Activated CD4-positive, alpha-beta T cell treated with anti-CD3 and anti-CD28 coated beads, Interleukin-2, amount 50 U/mL, for 48 hours (primary cell): ENCODE measurements at regions not wholly inside any gene's neighbourhood (a gene's known extent, or its start where the extent isn't known, plus 50 kb on each side); places are given as distances from the start of the nearest gene placed in this dataset.
"Not testable (repeated sequence)": the region's sequence is repeated elsewhere in the genome, so short reads cannot be mapped to it uniquely, and the experiment has no call there.

ENCODE experiments used
- DNase-seq, 2 experiments: peaks; one replicate each; pipeline ENCODE4 v3.0.0-alpha.2; 2020

DNA sequence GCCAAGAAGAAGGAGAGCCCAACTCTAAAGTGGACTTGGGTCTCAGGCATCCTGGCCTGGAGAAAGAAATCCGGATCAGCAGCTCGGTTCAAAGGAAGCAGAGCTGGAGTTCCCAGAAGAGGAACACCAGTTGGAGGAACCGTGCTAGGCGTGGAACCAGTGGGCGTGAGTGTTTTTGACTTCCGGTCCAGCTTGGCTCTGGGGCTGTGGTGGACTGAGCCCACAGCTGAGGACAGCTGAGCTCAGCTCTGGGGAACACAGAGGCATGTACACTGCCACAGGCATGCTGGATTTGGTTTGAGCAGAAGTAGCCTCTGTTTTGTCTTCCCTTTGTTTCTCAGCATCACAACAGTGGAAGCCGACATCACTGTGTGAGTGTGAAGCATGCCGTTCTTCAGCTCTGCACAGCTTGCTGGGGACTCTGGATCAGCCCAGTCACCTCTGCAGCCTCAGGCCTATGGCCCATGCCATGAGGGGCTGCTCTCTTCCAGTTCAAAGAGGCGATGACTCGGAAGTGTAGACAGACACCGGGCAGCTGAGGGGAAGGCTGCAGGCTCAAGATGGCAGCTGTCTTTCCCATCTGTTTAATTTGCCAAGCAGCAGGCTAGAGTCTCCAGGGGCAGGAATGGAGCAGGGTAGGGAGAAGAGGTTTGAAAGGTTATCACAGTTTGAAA, 185.8 kb upstream of the UBE3A start:
- DNase-seq = no peak

DNA sequence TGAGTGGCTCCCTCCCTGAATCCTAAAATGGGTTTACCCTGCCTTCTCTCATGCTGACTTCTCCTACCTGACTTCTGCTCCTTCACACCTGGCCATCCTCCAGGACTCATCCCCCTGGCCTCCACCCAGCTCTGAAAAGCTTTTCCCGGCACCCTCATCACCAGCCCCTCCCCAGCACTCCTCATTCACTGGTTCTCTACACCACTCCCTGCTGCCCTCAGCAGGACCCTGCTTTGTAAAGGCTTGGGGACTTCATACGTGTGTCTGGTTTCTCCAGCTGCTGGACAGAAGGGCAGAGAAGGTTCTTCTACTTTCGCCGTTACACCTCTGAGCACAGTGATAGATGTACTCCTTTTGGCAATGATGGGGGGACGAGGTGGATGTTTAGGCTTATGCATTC, 184.9 kb upstream of the UBE3A start:
- DNase-seq = no peak

DNA sequence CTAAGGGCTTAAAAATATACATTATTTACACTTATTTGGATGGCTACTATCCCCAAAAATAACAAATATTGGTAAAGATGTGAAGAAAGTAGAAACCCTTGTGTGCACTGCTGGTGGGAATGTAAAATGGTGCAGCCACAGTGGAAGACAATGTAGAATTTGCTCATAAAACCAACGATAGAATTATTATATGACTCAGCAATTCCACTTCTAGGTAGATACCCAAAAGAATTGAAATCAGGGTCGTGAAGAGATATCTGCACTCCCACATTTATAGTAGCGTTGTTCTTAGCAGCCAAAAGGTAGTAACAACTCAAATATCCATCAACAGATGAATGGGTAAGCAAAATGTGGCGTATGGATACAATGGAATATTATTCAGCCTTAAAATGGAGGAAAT, 181.6 kb upstream of the UBE3A start:
- DNase-seq = no peak

DNA sequence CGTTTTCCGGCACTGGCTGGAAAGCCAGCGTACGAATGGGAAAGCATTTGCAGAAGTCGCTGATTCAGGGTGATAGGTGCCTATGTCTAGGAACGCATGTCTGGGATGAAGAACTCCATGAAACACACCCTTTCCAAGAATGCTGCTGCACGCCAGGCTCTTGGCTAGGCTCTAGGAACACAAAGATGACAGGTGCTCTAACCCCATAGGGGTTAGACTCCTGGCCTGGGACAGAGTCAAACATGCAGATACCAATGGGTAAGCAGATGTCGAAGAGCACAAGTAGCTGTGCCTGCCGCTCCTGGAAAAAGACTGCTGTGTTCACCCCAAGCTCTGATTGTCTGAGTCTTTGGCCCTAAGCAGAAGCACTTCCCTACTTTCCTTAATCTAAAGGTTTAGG, 180.9 kb upstream of the UBE3A start:
- no peak for DNase-seq

DNA sequence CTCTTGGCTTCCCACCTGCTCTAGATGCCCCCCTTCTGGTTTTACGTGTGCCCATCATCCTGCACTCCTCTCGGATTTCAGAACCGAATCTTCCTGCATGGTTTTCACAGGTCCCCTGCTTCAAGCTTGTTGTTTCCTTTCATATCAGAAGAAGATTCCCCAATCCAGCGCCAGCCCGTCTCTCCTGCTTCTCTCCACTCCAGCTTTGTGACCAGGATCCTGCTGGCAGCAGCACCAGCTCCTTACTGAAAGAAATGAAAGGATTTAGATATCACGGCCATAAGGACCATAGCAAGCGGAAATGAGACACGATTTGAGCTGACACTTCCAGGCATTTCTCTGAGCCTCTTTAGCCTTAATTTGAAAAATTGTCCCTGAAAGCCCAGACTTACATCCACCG, 180.3 kb upstream of the UBE3A start:
- DNase-seq = no peak

DNA sequence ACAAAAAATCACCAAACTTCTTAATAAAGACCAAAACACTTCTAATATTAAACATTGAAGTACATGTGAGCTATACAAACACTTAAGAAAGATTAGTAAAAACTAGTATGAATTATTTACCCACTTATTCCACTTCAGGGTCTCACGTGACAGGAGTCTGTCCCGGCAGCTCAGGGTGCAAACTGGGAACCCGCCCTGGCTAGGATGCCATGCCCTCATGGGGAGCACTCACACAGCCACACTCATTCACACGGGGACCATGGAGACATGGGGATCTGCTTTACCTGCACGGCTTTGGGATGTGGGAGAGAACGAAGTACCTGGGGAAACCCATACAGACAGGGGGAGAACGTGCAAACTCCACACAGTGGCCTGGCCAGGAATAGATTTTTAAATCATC, 179.3 kb upstream of the UBE3A start:
- DNase-seq = no peak

DNA sequence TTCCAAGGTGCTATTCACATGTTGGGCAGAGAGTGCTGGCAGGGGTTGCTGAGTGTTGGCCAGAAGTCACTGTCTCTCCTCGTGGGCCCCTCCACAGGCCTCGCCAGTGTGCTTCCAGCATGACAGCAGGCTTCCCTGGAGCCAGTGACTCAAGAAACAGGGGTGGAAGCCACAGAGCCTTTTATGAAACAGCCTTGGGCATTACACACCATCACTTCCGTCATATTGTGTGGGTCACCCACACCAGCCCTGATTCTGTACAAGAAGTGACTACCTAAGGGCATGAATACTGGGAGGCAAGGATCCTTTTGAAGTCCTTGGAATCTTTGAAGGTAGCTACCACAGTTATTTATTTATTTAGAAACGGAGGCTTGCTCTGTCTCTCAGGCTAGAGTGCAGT, 177.6 kb upstream of the UBE3A start:
- no peak for DNase-seq

DNA sequence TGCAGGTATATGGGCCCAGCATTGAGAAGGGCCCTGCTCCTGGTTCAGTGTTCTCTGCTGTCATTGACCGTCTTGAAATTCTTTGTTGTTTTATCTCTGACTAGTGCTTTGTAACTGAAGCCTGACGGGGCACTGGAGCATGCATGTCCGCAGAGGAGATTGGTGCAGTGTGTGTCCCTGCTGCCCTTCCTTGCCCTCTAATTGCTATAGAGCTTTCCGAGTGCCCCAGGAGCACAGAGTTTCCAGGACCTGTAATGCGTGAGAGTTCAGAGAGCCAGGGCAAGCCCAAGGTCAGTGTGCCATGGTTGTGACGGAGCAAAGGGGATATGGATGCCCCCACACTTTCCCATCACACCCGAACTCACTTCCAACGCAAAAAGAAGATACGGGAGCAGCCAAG, 174.3 kb upstream of the UBE3A start:
- no peak for DNase-seq

DNA sequence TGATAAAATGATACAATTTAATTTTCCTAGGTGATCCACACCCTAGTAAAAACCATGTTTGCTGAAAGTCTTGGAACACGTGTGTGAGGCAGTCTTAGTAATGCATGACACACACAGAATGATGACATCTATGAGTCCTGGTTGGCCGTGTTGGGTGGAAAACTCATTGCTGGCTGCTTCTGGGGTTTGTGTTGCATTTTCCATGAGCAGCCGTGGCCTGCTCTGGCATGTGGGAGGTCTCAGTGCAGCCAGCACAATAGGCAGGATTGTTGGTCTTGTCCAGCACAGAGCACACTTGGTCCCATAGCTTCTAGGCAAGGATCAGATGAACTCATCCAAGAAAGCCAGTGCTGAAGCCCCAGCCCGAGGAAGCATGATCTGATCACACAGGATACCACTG, 172.8 kb upstream of the UBE3A start:
- no peak for DNase-seq

DNA sequence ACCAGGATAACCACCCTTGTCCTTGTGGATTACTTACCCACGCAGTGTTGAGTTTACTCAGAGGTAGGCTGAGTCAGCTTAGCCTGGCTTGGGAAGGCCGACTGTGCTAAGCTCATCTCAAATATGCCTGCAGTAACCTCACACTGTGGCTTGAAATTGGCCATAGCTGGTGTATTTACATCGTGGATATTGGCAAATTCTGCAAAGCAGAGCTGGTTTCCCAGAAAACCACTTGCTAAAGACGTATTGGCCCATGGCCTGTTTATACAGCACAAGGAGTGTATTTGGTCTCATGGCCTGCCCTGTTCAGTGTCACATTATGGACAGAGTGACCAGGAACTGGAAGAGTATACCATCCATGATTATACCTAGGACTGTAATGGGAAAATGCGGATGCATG, 170.5 kb upstream of the UBE3A start:
- no peak for DNase-seq

DNA sequence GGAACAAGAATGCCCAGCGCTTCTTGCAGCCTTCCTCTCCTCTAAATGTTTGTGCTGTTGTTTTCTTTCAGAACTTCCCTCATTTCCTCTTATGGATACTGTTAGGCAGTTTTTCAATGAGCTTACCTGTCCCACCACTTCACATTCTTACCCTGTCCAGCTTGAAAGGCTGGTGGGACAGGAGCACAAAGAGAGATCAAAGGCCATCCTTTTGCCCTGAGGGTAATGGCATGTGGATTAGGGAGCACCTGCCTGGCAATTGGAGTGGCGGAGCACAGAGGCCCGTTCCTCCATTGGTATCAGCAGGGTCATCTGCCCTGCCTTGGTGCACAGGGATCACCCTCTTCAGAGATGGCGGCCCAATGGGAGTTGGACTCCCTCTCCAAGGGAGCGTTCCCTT, 170.1 kb upstream of the UBE3A start:
- no peak for DNase-seq

DNA sequence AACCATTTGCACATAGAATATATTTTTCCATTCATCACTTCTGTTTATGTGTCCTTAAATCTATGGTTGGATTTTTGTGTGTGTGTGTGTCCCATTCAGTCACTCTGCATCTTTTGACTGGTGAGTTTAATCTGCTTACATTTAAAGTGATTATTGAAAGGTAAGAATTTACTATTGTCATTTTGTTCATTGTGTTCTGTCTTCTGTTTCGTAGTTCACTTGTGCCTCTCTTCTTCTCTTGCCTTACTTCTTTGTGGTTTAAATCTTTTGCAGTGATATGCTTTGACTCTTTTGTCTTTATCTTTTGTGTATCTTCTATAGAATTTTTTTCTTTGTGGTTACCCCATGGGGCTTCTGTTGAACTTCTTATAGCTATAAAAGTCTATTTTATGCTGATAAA, 166.3 kb upstream of the UBE3A start:
- no peak for DNase-seq

DNA sequence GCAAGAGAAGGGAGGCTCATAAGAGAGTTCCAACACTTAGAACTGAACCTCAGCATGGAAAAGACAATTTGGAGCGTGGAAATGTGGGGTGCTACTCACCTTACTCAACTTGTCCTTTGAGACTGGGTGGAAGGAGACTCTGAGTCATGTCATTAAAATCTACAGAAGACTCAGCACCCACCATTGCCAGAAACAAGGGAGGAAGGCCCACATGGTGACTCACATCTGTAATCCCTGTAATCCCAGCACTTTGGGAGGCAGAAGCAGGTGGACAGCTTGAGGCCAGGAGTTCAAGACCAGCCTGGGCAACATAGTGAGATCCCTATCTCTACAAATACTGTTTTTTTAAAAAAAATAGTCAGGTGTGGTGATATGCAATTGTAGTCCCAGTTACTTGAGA, 161.9 kb upstream of the UBE3A start:
- no peak for DNase-seq

DNA sequence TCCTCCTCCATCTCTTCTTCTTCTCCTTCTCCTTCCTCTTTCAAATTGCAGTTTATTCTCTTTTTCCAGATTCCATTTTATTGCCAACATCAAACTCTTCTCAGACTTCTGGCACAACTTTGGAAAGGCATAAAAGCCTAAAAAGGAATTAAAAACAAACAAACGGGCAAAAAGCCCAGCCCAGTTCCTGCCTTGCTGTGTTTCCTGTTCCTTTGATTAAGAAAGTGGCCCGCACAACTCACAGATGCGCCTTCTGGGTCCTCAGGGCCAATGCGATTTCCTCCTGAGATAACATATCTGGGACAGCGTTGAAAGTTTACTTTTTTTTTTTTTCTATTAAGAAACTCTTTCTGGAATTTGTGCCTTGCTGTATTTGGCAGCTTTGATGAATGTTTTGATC, 158.7 kb upstream of the UBE3A start:
- DNase-seq = no peak

DNA sequence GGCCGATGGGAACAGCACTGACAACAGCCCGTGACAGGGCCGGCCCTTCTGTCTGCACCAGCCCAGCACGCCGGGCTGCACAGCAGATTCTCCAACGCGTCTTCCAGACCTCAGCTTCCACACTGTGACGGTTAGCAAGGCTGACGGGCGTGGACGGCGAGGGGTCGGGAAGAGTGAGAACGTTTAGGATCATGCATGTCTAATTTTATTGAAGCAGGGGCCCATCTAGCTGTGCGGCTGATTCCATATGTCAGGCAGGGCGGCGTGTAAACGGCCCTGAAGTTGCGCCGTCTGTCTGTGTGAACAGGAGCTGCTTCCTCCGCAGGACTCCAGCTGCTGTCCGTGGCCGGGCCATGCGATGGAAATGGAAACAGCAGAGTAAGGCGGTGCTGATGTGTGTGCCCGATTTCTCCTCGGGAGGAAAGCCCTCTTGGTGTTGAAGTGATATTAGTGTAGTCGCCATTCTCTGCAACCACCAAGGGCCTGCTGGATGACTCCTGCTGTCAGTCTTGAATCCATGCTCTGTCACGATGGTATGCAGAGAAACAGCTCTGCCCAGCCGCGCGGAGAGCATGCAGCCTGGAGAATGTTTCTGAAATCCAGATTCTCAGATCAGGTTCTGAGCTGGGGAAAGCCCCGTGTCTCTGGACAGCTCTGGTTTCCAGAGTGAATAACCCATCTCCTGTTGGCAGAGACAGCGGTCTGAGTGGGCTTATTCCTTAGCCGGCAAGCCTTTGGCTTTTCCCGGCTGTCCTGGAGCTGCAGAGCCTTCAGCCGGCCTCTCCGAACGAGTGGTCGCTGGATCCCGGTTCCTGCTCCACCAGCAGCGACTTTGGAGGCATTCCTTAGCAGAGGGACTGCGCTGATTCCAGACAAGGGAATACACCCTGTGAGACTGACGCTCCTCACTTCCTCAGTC, 158.1 kb upstream of the UBE3A start:
- no peak for DNase-seq

DNA sequence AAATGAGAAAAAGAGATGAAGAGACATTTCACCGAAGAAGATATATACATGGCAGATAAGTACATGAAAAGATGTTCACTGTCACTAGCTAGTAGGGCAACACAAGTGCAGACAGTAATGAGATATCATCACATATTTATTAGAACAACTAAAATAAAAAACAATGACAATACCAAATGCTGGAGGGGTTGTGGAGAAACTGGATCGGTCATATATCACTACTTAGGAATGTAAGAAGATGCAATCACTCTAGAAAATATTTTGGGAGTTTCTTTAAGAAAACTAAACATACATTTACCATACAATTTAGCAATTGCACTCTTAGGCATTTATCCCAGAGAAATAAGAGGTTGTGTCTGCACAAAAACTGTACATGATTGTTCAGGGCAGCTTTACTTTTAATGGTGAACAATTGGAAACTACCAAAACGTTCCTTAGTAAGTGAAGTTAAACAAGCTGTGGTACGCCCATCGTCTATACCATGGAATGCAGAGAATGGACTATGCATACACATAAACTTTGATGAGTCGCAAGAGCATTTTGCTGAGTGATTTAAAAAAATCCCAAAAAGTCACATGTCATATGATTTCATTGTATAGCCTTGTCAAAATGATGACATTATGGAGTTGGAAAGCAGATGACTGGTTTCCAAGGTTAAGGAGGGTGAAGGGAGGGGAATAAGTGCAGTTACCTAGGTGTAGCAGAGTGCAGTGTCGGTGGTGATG, 149.0 kb upstream of the UBE3A start:
- no peak for DNase-seq

DNA sequence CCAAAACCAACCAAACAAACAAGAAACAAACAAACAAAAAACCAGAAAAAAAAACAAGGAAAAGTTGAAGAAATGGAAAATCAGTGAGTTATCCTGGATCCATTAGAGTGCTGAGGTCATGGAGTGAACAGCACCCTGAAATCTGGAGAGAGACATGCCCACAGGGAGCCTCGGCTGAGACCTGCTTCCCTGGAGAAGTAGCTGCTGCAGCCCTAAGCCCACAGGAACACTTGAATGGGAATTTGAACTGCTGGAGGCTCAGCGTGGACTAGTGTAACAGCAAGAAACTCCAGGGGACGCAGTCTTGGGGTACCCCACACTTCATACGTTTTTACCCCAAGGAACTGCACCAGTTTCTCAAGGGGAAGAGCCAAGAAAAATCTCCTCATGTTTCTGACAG, 144.1 kb upstream of the UBE3A start:
- no peak for DNase-seq

DNA sequence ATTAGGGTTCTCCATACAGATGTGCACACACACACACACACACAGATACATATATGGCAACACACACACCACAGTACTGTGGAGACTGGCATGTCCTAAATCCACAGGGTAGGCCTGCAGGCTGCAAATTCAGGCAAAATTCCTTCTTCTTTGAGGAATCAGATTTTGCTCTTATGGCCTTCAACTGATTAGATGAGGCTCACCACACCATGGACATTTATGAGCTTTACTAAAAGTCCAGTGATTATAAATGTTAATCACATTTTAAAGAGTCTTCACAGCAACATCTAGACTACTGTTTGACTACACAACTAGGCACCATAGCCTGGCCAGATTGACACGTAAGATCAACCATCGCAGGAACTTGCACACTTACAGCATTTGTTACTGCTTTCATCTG, 140.3 kb upstream of the UBE3A start:
- DNase-seq = no peak

DNA sequence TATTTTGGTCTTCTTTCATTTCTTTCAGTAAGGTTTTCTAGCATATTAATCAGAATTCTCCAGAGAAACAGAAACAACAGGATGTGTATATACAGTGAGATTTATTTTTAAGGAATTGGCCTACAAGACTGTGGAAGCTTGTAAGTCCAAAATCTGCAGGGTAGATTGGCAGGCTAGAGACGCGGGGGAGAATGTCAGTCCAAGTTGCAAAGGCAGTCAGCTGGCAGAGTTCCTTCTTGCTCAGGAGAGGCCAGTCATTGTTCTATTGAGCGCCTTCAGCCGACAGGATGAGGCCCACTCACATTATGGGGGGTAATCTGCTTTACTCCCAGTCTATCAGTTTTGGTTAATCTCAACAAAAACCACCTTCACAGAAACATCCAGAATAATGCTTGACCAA, 133.4 kb upstream of the UBE3A start:
- no peak for DNase-seq

DNA sequence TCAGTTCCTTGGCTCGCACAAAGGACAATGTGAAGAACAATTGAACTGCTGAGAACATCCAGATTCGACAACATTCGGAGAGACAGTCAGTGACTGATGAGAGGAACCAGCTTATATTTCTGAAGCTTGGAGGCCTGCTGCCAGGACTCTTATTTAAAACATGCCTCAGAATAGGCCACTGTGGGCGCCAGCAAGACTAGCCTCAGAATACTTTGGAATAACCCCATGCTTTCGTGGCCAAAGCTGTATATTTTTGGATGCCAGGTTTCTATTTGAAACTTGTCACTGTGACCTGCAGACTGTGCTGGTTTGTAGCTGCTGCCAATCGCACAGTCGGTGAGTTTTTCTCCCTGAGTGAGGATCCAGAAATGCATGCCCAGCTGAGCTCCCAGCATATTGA, 129.9 kb upstream of the UBE3A start:
- no peak for DNase-seq

DNA sequence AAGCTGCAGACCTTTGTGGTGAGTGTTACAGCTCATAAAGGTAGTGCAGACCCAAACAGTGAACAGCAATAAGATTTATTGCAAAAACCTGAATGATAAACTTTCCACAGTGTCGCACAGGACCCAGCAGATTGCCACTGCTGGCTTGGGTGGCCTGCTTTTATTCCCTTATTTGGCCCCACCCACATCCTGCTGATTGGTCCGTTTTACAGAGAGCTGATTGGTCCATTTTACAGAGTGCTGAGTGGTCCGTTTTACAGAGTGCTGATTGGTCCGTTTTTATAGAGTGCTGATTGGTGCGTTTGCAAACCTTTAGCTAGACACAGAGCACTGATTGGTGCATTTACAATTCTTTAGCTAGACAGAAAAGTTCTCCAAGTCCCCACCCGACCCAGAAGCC, 127.7 kb upstream of the UBE3A start:
- DNase-seq = not testable (repeated sequence)

DNA sequence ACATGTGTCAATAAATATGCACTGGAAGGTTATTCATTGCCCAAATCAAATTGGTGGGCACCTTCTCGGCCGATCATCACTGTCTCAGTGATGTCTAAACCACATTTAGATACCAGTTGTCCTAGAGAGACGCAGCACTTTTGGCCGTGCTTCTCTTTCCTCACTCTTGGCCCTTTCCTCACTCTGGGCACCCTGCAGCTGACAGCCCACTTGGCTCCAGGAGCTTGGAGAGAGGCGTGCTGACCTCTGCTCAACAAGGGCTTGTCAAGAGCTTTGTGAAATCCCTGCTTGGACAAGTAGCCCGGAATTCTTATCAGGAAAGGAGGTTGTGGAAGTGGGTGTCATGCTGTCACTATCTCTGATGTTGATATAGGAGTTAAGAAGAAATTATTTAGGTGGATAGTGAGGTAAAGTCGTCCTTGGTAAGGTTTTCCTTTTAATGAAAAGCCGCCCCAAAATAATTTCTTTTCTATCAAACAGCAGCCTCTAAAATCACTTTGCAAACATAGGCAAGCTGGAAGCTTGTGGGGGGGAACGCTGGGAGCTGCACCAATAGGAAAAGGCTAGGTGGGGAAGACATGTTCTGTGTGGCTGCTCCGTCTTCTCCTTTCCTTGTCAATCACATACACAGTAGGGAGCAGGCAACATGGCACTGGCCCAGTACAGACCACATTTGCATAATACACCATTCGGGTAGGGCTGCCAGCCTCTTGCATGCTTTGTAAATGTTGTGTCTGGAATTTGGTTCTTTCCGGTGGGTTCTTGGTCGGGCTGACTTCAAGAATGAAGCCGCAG, 126.8 kb upstream of the UBE3A start:
- DNase-seq = no peak

DNA sequence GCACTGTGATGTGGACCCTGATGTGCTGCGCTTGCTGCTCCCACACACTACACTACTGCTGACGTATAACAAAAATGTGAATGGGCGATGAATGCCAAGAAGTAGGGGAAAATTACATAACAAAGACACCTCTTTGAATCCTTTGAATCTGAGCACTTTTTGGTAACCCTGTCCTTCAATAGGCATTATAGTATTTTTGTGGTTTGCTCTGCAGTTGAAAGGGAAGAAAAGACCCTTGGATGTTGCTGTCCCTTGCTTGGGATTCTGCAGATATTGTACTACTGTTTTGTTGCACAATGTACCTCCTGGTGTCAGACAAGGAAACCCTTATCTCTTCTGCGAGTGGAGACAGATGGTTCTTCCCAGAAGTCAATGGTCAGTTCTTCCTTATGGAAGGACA, 124.8 kb upstream of the UBE3A start:
- no peak for DNase-seq
